GM19025 (cell line): ENCODE measurements at regions not wholly inside any gene's neighbourhood (a gene's known extent, or its start where the extent isn't known, plus 50 kb on each side); places are given as distances from the start of the nearest gene placed in this dataset.

Source experiments
- ATAC-seq: cut with Tn5 transposase; IDR thresholded peaks from one replicate; pipeline ENCODE4 v1.9.1; 2021; ENCODE audit warnings: mild to moderate bottlenecking, low read depth, moderate library complexity; ENCODE audit not compliant: unreplicated experiment

DNA sequence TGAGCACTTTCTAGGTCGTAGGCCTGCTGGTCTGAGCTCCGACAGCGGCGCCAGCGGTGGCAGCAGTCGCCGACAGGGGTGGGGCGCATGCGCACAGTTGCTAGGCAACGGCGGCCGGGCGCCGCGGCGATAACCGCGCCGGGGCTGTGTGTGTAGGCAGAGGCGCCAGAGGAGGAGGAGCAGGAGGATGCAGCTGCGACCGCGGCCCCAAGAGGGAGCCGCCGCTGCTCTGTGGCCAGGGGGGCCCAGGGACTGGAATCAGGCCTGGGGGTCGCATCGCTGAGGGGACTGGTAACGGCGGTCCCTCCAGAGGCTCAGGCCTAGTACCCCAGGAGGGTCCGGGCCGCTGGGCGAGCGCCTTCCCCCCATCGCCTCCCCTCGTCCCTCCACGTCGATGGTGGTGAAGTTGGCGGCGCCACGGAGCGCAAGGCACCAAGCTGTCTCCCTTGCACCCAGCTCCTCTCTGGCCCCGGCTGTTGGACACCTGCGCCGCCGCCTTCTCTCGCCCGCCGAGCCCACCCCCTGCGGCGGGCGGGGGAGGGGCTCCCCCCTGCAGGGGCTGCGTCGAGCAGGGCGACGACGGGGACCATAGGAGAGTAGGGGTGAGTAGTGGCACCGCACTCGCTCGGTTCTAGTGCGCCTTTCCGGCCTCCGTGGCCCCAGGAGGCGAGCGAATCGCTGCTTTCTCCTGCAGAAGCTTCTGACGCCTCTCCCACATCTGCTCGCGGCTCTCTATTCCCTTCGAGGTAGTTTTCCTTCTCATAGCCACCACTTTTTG is 58.6 kb upstream of the ZC4H2 start, which contains the start of gene ZC3H12B:
ZC3H12B (plus strand) TSS at position 159 of the 778 bp plus-strand sequence.
- ATAC-seq, result peak; percentile 95

DNA sequence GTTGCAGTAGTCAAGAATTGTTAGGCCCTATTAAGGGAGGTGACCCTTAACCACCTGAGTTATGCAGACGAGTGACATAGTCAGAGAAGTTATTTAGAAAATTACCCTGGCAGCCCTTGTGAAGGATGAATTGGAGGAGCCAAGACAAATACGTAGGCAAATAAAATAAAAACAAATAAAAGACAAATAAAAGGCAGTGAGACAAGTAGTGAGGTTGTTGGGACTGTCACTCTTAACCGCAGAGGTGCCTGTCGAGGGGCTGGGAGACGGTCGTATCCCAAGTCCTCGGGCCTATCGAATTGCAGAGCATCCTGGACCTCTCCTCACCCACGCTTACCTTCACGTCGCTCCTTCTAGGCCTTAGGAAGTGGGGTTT is 58.0 kb upstream of the ZC4H2 start:
- no peak for ATAC-seq
